MM.1S (cell line): ENCODE measurements at regions not wholly inside any gene's neighbourhood (a gene's known extent, or its start where the extent isn't known, plus 50 kb on each side); places are given as distances from the start of the nearest gene placed in this dataset.

ENCODE experiments used
- DNase-seq: peaks from one replicate; pipeline ENCODE4 v3.0.0-alpha.2; 2015
- H2AFZ ChIP-seq: fragments of 300-600 bp; sonication (generic); 2 replicates; pipeline ENCODE4 v1.6.0; 2016; ENCODE audit warnings: antibody characterized with exemption, low read length
- H3F3A ChIP-seq: fragments of 300-600 bp; sonication (generic); 2 replicates; pipeline ENCODE4 v1.6.1; 2016; ENCODE audit warnings: mild to moderate bottlenecking, antibody characterized with exemption, low read length, moderate library complexity, mixed read lengths; ENCODE audit not compliant: insufficient read depth
- H3K27ac ChIP-seq: fragments of 300-600 bp; sonication (generic); 2 replicates; pipeline ENCODE4 v1.5.1; 2016; ENCODE audit warnings: mild to moderate bottlenecking, low read length
- H3K27me3 ChIP-seq: fragments of 300-600 bp; sonication (generic); replicated peaks from 2 replicates; pipeline ENCODE4 v1.6.0; 2016; ENCODE audit warnings: low read length; ENCODE audit not compliant: insufficient read depth
- H3K36me3 ChIP-seq: fragments of 300-600 bp; sonication (generic); replicated peaks from 2 replicates; pipeline ENCODE4 v1.6.1; 2016; ENCODE audit warnings: mild to moderate bottlenecking, low read length, mixed read lengths; ENCODE audit not compliant: insufficient read depth
- H3K4me1 ChIP-seq: fragments of 300-600 bp; sonication (generic); 2 replicates; pipeline ENCODE4 v1.6.1; 2016; ENCODE audit warnings: low read length, mixed read lengths
- H3K4me2 ChIP-seq: fragments of 300-600 bp; sonication (generic); 2 replicates; pipeline ENCODE4 v1.6.0; 2016; ENCODE audit warnings: low read depth, low read length
- H3K4me3 ChIP-seq: fragments of 300-600 bp; sonication (generic); 2 replicates; pipeline ENCODE4 v1.5.1; 2016; ENCODE audit warnings: low read length, mixed read lengths
- H3K79me2 ChIP-seq: fragments of 300-600 bp; sonication (generic); 2 replicates; pipeline ENCODE4 v1.6.1; 2016; ENCODE audit warnings: mixed run types, low read length, mixed read lengths
- H3K9ac ChIP-seq: fragments of 300-600 bp; sonication (generic); 2 replicates; pipeline ENCODE4 v1.6.1; 2016; ENCODE audit warnings: low read length, mixed read lengths
- H3K9me2 ChIP-seq: fragments of 300-600 bp; sonication (generic); replicated peaks from 2 replicates; pipeline ENCODE4 v1.6.1; 2016; ENCODE audit warnings: mild to moderate bottlenecking, low read length, mixed read lengths; ENCODE audit not compliant: insufficient read depth
- H3K9me3 ChIP-seq: fragments of 300-600 bp; sonication (generic); replicated peaks from 2 replicates; pipeline ENCODE4 v1.6.1; 2016; ENCODE audit warnings: mild to moderate bottlenecking, low read length, mixed read lengths; ENCODE audit not compliant: insufficient read depth
- H4K20me1 ChIP-seq: fragments of 300-600 bp; sonication (generic); 2 replicates; pipeline ENCODE4 v1.6.1; 2016; ENCODE audit warnings: mild to moderate bottlenecking, low read length, moderate library complexity, mixed read lengths; ENCODE audit not compliant: insufficient read depth
- CTCF ChIP-seq: fragments of 300-600 bp; sonication (generic); IDR thresholded peaks from 2 replicates; pipeline ENCODE4 v1.5.1; 2016; ENCODE audit warnings: antibody characterized with exemption, low read length, mixed read lengths
- EZH2 ChIP-seq: fragments of 300-600 bp; sonication (generic); optimal IDR thresholded peaks from 2 replicates; pipeline ENCODE3; 2017; ENCODE audit warnings: low read depth, mild to moderate bottlenecking, antibody characterized with exemption, low read length, mixed read lengths
- EZH2phosphoT487 ChIP-seq: fragments of 300-600 bp; sonication (generic); IDR thresholded peaks from 2 replicates; pipeline ENCODE4 v1.6.1; 2018; ENCODE audit warnings: antibody characterized with exemption, low read length

DNA sequence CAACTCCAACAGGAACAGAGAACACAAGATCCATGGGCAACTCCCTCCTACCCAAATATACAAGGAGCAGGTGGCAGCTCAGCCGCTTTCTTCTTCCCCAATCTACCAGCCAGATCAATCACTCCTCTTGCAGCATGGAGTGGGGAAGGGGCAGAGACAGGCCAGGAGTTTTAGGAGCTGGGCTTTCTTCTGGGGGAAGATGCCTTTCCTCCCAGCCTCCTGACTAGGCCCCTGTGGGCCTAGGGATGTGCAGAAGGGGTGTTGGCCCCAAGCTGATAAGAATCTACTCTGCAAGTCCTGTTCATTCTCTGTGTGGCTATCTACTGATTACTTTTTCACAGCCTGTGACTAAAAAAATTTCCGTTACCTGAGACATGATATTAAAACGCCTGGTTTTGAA, 189.0 kb downstream of the BCAS1 start:
- H3K27ac ChIP-seq: no peak overlapping the region
- no peak for TF ChIP-seq EZH2phosphoT487
- no peak for TF ChIP-seq EZH2
- no peak for TF ChIP-seq CTCF
- H3K27me3 ChIP-seq: no peaks in the 10 kb centered on the region
- H3K4me1 ChIP-seq: no peaks in the 10 kb centered on the region
- H3K9ac ChIP-seq: no peak overlapping the region
- no peak overlapping the region for H3K4me3 ChIP-seq
- no peaks in the 10 kb centered on the region; the same call in 1 of the 2 replicates for H3F3A ChIP-seq
- H3K79me2 ChIP-seq: no peaks in the 10 kb centered on the region
- no peaks in the 10 kb centered on the region for H3K9me3 ChIP-seq
- H3K4me2 ChIP-seq: no peak overlapping the region
- H3K36me3 ChIP-seq: no peaks in the 10 kb centered on the region
- H3K9me2 ChIP-seq: no peaks in the 10 kb centered on the region
- no peaks in the 10 kb centered on the region for H4K20me1 ChIP-seq
- no peak for DNase-seq
- no peak overlapping the region for H2AFZ ChIP-seq

DNA sequence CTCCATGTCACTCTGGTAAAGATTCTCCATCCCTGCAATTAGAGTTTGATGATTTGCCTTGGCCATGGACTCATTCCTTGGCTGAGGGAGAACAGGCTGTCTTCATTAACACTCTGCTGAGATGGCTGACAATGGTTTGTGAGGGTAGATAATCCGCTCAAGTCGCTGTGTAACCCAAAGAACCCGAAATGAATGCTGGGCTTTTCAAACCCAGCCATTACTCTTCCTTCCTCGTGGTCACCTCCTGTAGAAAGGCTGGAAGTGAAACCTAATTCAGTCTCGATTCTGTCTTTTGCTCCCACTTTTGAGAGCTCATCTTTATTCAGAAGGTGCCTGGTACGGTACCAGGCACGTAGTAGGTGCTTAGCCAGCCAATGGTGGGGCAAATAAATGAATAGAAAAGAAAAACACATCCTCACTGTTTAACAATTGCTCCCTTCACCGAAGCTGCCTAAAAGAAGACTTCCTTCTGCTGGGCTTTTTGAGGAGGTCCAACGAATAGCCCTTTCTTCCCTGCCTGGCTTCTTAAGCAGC, 190.2 kb downstream of the BCAS1 start:
- Histone ChIP-seq H3F3A (no peaks in the 10 kb centered on the region; the same call in 1 of the 2 replicates), H3K27me3 (no peaks in the 10 kb centered on the region), H3K9me3 (no peaks in the 10 kb centered on the region), H3K79me2 (no peaks in the 10 kb centered on the region), H3K36me3 (no peaks in the 10 kb centered on the region), H3K4me2 (no peak overlapping the region), H3K4me3 (no peak overlapping the region), H3K9ac (no peak overlapping the region), H2AFZ (no peak overlapping the region), H3K9me2 (no peaks in the 10 kb centered on the region), H3K27ac (no peak overlapping the region), H3K4me1 (no peaks in the 10 kb centered on the region), H4K20me1 (no peaks in the 10 kb centered on the region)
- DNase-seq: no peak
- TF ChIP-seq CTCF (no peak), EZH2 (no peak), EZH2phosphoT487 (no peak)

DNA sequence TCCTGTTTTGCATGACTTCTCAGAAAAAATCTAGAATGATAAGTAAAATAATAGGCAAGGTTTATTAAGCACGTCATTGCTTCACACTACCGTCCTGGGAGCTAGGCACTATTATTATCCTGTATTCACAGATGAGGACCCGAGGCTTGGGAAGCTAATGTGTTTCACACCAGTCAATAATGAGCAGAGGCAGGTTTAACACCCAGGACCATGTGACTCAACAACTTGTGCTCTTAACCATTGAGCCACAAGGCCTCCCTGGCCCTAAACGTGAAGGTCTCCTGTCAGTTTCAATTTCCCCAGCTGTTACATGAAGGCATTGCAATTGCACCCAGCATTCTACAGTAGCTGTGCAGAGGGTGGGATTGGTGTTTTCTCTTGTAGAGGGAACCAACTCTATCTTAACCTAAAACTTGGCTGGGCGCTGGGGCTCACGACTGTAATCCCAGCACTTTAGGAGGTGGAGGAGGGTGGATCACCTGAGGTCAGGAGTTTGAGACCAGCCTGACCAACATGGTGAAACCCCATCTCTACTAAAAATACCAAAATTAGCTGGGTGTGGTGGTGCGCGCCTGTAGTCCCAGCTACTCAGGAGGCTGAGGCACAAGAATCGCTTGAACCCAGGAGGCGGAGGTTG, 191.2 kb downstream of the BCAS1 start:
- no peaks in the 10 kb centered on the region for H3K79me2 ChIP-seq
- no peaks in the 10 kb centered on the region; the same call in 1 of the 2 replicates for H3F3A ChIP-seq
- no peak overlapping the region for H3K27ac ChIP-seq
- H3K9me2 ChIP-seq: no peaks in the 10 kb centered on the region
- no peaks in the 10 kb centered on the region for H3K27me3 ChIP-seq
- TF ChIP-seq CTCF (no peak), EZH2phosphoT487 (no peak), EZH2 (no peak)
- H2AFZ ChIP-seq: no peak overlapping the region
- no peaks in the 10 kb centered on the region for H3K36me3 ChIP-seq
- H3K9me3 ChIP-seq: no peaks in the 10 kb centered on the region
- H3K4me1 ChIP-seq: no peaks in the 10 kb centered on the region
- no peaks in the 10 kb centered on the region for H4K20me1 ChIP-seq
- no peak overlapping the region for H3K4me2 ChIP-seq
- DNase-seq: no peak
- H3K4me3 ChIP-seq: no peak overlapping the region
- H3K9ac ChIP-seq: no peak overlapping the region
